H1 (cell line): ENCODE measurements at regions not wholly inside any gene's neighbourhood (a gene's known extent, or its start where the extent isn't known, plus 50 kb on each side); places are given as distances from the start of the nearest gene placed in this dataset.
A peak's percentile ranks its signal among the peaks of the same experiment; 100 is the strongest.

Experiments
- CTCF ChIA-PET: fragments of 300-600 bp; sonication (Branson Sonifier 250); formaldehyde crosslinking; loops from one replicate; lab custom pipeline; 2021; ENCODE audit not compliant: partially characterized antibody; lab: Charles Lee
- POLR2A ChIA-PET: fragments of 300-600 bp; sonication (Branson Sonifier 250); formaldehyde crosslinking; loops from one replicate; lab custom pipeline; 2021; ENCODE audit warnings: inconsistent platforms; ENCODE audit not compliant: partially characterized antibody; lab: Charles Lee
- DNase-seq, 2 experiments: peaks; one replicate each; pipeline versions ENCODE4 v3.0.0 to v3.0.0-alpha.2; 2010 to 2022; ENCODE audit warnings: low spot score in 2 of 2, low read depth in 1 of 2, mixed read lengths in 1 of 2
- FAIRE-seq: peaks from 2 replicates; lab custom pipeline; 2011; peaks lifted over from hg19 to GRCh38; lab: Jason Lieb, UNC
- H2AFZ ChIP-seq: 2 replicates; pipeline ENCODE4 v1.8.1; 2012; ENCODE audit warnings: low read length, inconsistent platforms
- H2AK5ac ChIP-seq: 2 replicates; pipeline ENCODE4 v1.6.1; 2013; ENCODE audit warnings: low read depth, low read length
- H2BK120ac ChIP-seq: replicated peaks from 2 replicates; pipeline ENCODE3; 2013; ENCODE audit warnings: low read depth, low read length, inconsistent platforms
- H2BK12ac ChIP-seq: 2 replicates; pipeline ENCODE4 v1.6.1; 2013; ENCODE audit warnings: low read depth, low read length
- H2BK15ac ChIP-seq: 2 replicates; pipeline ENCODE4 v1.6.1; 2013; ENCODE audit warnings: low read length
- H2BK20ac ChIP-seq: 2 replicates; pipeline ENCODE4 v1.6.1; 2013; ENCODE audit warnings: low read length
- H2BK5ac ChIP-seq: 2 replicates; pipeline ENCODE4 v1.6.1; 2013; ENCODE audit warnings: low read depth, low read length
- H3K14ac ChIP-seq: 2 replicates; pipeline ENCODE4 v1.6.1; 2013; ENCODE audit warnings: inconsistent platforms; ENCODE audit not compliant: insufficient read length
- H3K18ac ChIP-seq: 2 replicates; pipeline ENCODE4 v1.6.1; 2013; ENCODE audit warnings: low read length; ENCODE audit errors: extremely low read depth
- H3K23ac ChIP-seq: 2 replicates; pipeline ENCODE4 v1.6.1; 2013; ENCODE audit warnings: inconsistent platforms; ENCODE audit not compliant: insufficient read length
- H3K23me2 ChIP-seq: 2 replicates; pipeline ENCODE4 v1.6.1; 2013; ENCODE audit warnings: low read depth, low read length
- H3K27ac ChIP-seq: 2 replicates; pipeline ENCODE4 v1.6.1; 2011; ENCODE audit warnings: low read depth, low read length, inconsistent platforms
- H3K27me3 ChIP-seq, 4 experiments: replicated peaks in 1 of 4; 1 replicate in 1 of 4; 2 replicates in 3 of 4; pipeline versions ENCODE4 v1.6.1 to v1.8.1; 2011 to 2013; ENCODE audit warnings: low read length in 3 of 4, mild to moderate bottlenecking in 3 of 4, inconsistent platforms in 2 of 4, mixed read lengths in 2 of 4, moderate library complexity in 1 of 4; ENCODE audit not compliant: control insufficient read depth in 3 of 4, insufficient read depth in 3 of 4; ENCODE audit errors: extremely low read depth in 1 of 4
- H3K36me3 ChIP-seq, 4 experiments: 2 replicates each; pipeline versions ENCODE4 v1.6.1 to v1.8.1; 2011 to 2013; ENCODE audit warnings: mild to moderate bottlenecking in 4 of 4, low read length in 3 of 4, moderate library complexity in 2 of 4, control low read depth in 1 of 4, inconsistent platforms in 1 of 4; ENCODE audit not compliant: insufficient read depth in 4 of 4, control insufficient read depth in 2 of 4
- H3K4ac ChIP-seq: replicated peaks from 2 replicates; pipeline ENCODE3; 2013; ENCODE audit warnings: low read length, low read depth, mixed read lengths, inconsistent platforms; ENCODE audit not compliant: insufficient read length
- H3K4me1 ChIP-seq, 4 experiments: replicated peaks in 1 of 4; 1 replicate in 1 of 4; 2 replicates in 3 of 4; pipeline versions ENCODE4 v1.6.1 to v1.8.1; 2011 to 2013; ENCODE audit warnings: low read length in 3 of 4, inconsistent platforms in 2 of 4, mixed read lengths in 1 of 4; ENCODE audit not compliant: insufficient read depth in 4 of 4, control insufficient read depth in 3 of 4
- H3K4me2 ChIP-seq, 2 experiments: 2 replicates each; pipeline versions ENCODE4 v1.6.1 to v1.8.1; 2011 to 2013; ENCODE audit warnings: low read depth in 2 of 2, low read length in 2 of 2, control low read depth in 1 of 2, inconsistent platforms in 1 of 2, mild to moderate bottlenecking in 1 of 2; ENCODE audit not compliant: insufficient read depth in 1 of 2
- H3K4me3 ChIP-seq, 4 experiments: fragments of 200-600, 300-600 bp in 1 of 4; sonication (generic), shearing (Covaris generic), sonication (Bioruptor Twin) in 1 of 4; 2 replicates each; pipeline versions ENCODE4 v1.5.1 to v1.8.1; 2011 to 2016; ENCODE audit warnings: low read length in 4 of 4, low read depth in 3 of 4, control low read depth in 2 of 4, inconsistent platforms in 2 of 4, mild to moderate bottlenecking in 2 of 4, mixed read lengths in 1 of 4, moderate library complexity in 1 of 4; ENCODE audit not compliant: insufficient read depth in 2 of 4; ENCODE audit errors: extremely low read depth in 1 of 4
- H3K56ac ChIP-seq: replicated peaks from 2 replicates; pipeline ENCODE3; 2013; ENCODE audit warnings: low read depth, mild to moderate bottlenecking, mixed read lengths, low read length, inconsistent platforms; ENCODE audit not compliant: insufficient read length
- H3K79me1 ChIP-seq: 2 replicates; pipeline ENCODE4 v1.6.1; 2013; ENCODE audit warnings: low read depth, low read length, control low read depth
- H3K79me2 ChIP-seq, 2 experiments: 2 replicates each; pipeline versions ENCODE4 v1.6.1 to v1.8.1; 2012 to 2013; ENCODE audit warnings: low read length in 2 of 2, mild to moderate bottlenecking in 2 of 2, inconsistent platforms in 1 of 2; ENCODE audit not compliant: insufficient read depth in 2 of 2, control insufficient read depth in 1 of 2
- H3K9ac ChIP-seq, 4 experiments: replicated peaks in 1 of 4; 1 replicate in 1 of 4; 2 replicates in 3 of 4; pipeline versions ENCODE4 v1.6.1 to v1.8.1; 2011 to 2013; ENCODE audit warnings: low read depth in 3 of 4, low read length in 3 of 4, control low read depth in 2 of 4, mild to moderate bottlenecking in 2 of 4, moderate library complexity in 2 of 4, inconsistent platforms in 1 of 4; ENCODE audit errors: extremely low read depth in 1 of 4
- H3K9me3 ChIP-seq, 2 experiments: 2 replicates each; pipeline versions ENCODE4 v1.6.1 to v1.8.1; 2012 to 2013; ENCODE audit warnings: mild to moderate bottlenecking in 2 of 2, moderate library complexity in 2 of 2, control low read depth in 1 of 2, inconsistent platforms in 1 of 2, low read depth in 1 of 2, low read length in 1 of 2, mixed read lengths in 1 of 2; ENCODE audit not compliant: insufficient read depth in 2 of 2
- H4K20me1 ChIP-seq, 2 experiments: replicated peaks in 1 of 2; 2 replicates each; pipeline versions ENCODE3 to v1.8.1; 2011 to 2013; ENCODE audit warnings: inconsistent platforms in 2 of 2, low read length in 2 of 2, mild to moderate bottlenecking in 1 of 2; ENCODE audit not compliant: insufficient read depth in 2 of 2, control insufficient read depth in 1 of 2
- H4K5ac ChIP-seq: 2 replicates; pipeline ENCODE4 v1.6.1; 2013; ENCODE audit warnings: low read length, low read depth, mixed read lengths, inconsistent platforms; ENCODE audit not compliant: insufficient read length
- H4K8ac ChIP-seq: 2 replicates; pipeline ENCODE4 v1.8.0; 2013; ENCODE audit warnings: mild to moderate bottlenecking, moderate library complexity, low read length, inconsistent platforms; ENCODE audit not compliant: insufficient read depth; ENCODE audit errors: extremely low read depth
- H4K91ac ChIP-seq: replicated peaks from 2 replicates; pipeline ENCODE3; 2013; ENCODE audit warnings: low read length, mixed read lengths, inconsistent platforms; ENCODE audit not compliant: insufficient read length
- ATF2 ChIP-seq: IDR thresholded peaks from 2 replicates; pipeline ENCODE4 v1.6.1; 2012; ENCODE audit warnings: low read length, inconsistent platforms
- KDM4A ChIP-seq: IDR thresholded peaks from one replicate; pipeline ENCODE4 v1.7.1; 2012; ENCODE audit warnings: low read depth, mild to moderate bottlenecking, moderate library complexity, low read length, inconsistent platforms; ENCODE audit not compliant: severe bottlenecking
- KDM5A ChIP-seq: fragments of 200-600 bp; IDR thresholded peaks from 2 replicates; pipeline ENCODE4 v1.7.1; 2012; ENCODE audit warnings: mild to moderate bottlenecking, low read length, inconsistent platforms, mixed read lengths
- POU5F1 ChIP-seq: IDR thresholded peaks from 2 replicates; pipeline ENCODE4 v1.6.1; 2011; ENCODE audit warnings: low read depth, mild to moderate bottlenecking, low read length, moderate library complexity
- RXRA ChIP-seq: IDR thresholded peaks from 2 replicates; pipeline ENCODE4 v1.6.1; 2011; ENCODE audit warnings: low read depth, mild to moderate bottlenecking, low read length, moderate library complexity; ENCODE audit not compliant: insufficient read depth
- WGBS, 2 experiments: shearing (Covaris generic) in 1 of 2; methylation state at CpG; one replicate each; pipeline versions ENCODE4 v1.1.6 to v1.1.7; 2013 to 2015; ENCODE audit warnings: low lambda C conversion rate in 2 of 2, mixed read lengths in 2 of 2, inconsistent platforms in 1 of 2, low coverage in 1 of 2, missing lambda C conversion rate in 1 of 2; ENCODE audit not compliant: insufficient replicate concordance in 2 of 2, insufficient coverage in 1 of 2, insufficient read length in 1 of 2; ENCODE audit errors: extremely low coverage in 1 of 2, missing lambda C conversion rate in 1 of 2; 5-methylcytosine and 5-hydroxymethylcytosine counted together

GRCh38 chr6:156685823-156686222 lies 91.4 kb upstream of the ARID1B start:
- WGBS, 2 experiments: 18% methylated on average over 4 of the region's 4 CpGs; no CpG with 5 or more reads in 1 of the 2 experiments
- no peak overlapping the region for H2BK20ac ChIP-seq
- ChIA-PET CTCF (interaction anchor here (1.4 to 2.1 kb wide), 3 partner anchors 22 to 121 kb away, joined by 5 to 9 read pairs (median 5); no protein-coding TSS in a partner anchor), POLR2A (interaction anchor here (0.9 to 1.3 kb wide), 6 partner anchors 14 to 168 kb away, joined by 3 to 8 read pairs (median 4); partner anchors contain the start of gene ARID1B)
- peaks cover 2% of the 10 kb centered on the region; the same call in 1 of the 2 replicates for H3K23me2 ChIP-seq
- TF ChIP-seq POU5F1 (no peak), KDM5A (no peak), RXRA (no peak), KDM4A (no peak), ATF2 (no peak)
- no peak overlapping the region for H4K91ac ChIP-seq
- H3K79me2 ChIP-seq: no peaks in the 10 kb centered on the region
- no peaks in the 10 kb centered on the region for H4K20me1 ChIP-seq
- H3K18ac ChIP-seq: no peak overlapping the region
- DNase-seq (no peak), FAIRE-seq (no peak)
- H3K9ac ChIP-seq: no peak overlapping the region
- peak overlapping the region; percentile 67 to 75 for H3K4me2 ChIP-seq
- no peak overlapping the region; the same call in 1 of the 2 replicates for H2AFZ ChIP-seq
- no peak overlapping the region for H2BK5ac ChIP-seq
- no peak overlapping the region for H3K4ac ChIP-seq
- H2BK12ac ChIP-seq: no peak overlapping the region
- H2AK5ac ChIP-seq: no peak overlapping the region
- no peaks in the 10 kb centered on the region for H3K36me3 ChIP-seq
- no peak overlapping the region for H2BK15ac ChIP-seq
- no peak overlapping the region for H3K23ac ChIP-seq
- peaks cover 2 to 8% (median 5%) of the 10 kb centered on the region in 4 experiments; a peak in 6 of 7 replicates for H3K4me1 ChIP-seq
- no peaks in the 10 kb centered on the region for H3K79me1 ChIP-seq
- H3K27ac ChIP-seq: no peak overlapping the region
- no peaks in the 10 kb centered on the region; a peak in 1 of 7 replicates for H3K27me3 ChIP-seq
- H3K56ac ChIP-seq: no peak overlapping the region
- H3K4me3 ChIP-seq: peak overlapping the region in 3 of 4 experiments; percentile 51 to 85 (median 56); a peak in 6 of 8 replicates
- H3K14ac ChIP-seq: no peak overlapping the region
- H4K8ac ChIP-seq: no peak overlapping the region
- H2BK120ac ChIP-seq: no peak overlapping the region
- no peak overlapping the region for H4K5ac ChIP-seq
- no peaks in the 10 kb centered on the region for H3K9me3 ChIP-seq
